HUES48 (cell line): ENCODE measurements at regions not wholly inside any gene's neighbourhood (a gene's known extent, or its start where the extent isn't known, plus 50 kb on each side); places are given as distances from the start of the nearest gene placed in this dataset.

Experiments
- H3K27ac ChIP-seq: one replicate; pipeline ENCODE4 v1.7.0; 2013; ENCODE audit warnings: low read depth, low read length, inconsistent platforms
- H3K27me3 ChIP-seq: 2 replicates; pipeline ENCODE4 v1.6.1; 2013; ENCODE audit warnings: mild to moderate bottlenecking, low read length; ENCODE audit not compliant: control insufficient read depth, insufficient read depth
- H3K36me3 ChIP-seq: 2 replicates; pipeline ENCODE4 v1.6.1; 2013; ENCODE audit warnings: low read length; ENCODE audit not compliant: control insufficient read depth, insufficient read depth
- H3K4me1 ChIP-seq: 2 replicates; pipeline ENCODE4 v1.6.1; 2013; ENCODE audit warnings: mild to moderate bottlenecking, low read length; ENCODE audit not compliant: control insufficient read depth, insufficient read depth
- H3K4me3 ChIP-seq: 2 replicates; pipeline ENCODE4 v1.5.1; 2013; ENCODE audit warnings: mild to moderate bottlenecking, low read depth, low read length
- H3K9ac ChIP-seq: 2 replicates; pipeline ENCODE4 v1.6.1; 2013; ENCODE audit warnings: mild to moderate bottlenecking, low read depth, low read length, moderate library complexity
- H3K9me3 ChIP-seq: 2 replicates; pipeline ENCODE4 v1.6.1; 2013; ENCODE audit warnings: low read length; ENCODE audit not compliant: control insufficient read depth, insufficient read depth

GRCh38 chr16:85216522-85217375 is 104.5 kb upstream of the CIBAR2 start:
- H3K9ac ChIP-seq: no peak overlapping the region
- H3K27ac ChIP-seq: no peak overlapping the region
- no peaks in the 10 kb centered on the region for H3K9me3 ChIP-seq
- no peaks in the 10 kb centered on the region for H3K27me3 ChIP-seq
- no peak overlapping the region for H3K4me3 ChIP-seq
- no peaks in the 10 kb centered on the region for H3K36me3 ChIP-seq
- H3K4me1 ChIP-seq: peaks cover 11% of the 10 kb centered on the region

DNA sequence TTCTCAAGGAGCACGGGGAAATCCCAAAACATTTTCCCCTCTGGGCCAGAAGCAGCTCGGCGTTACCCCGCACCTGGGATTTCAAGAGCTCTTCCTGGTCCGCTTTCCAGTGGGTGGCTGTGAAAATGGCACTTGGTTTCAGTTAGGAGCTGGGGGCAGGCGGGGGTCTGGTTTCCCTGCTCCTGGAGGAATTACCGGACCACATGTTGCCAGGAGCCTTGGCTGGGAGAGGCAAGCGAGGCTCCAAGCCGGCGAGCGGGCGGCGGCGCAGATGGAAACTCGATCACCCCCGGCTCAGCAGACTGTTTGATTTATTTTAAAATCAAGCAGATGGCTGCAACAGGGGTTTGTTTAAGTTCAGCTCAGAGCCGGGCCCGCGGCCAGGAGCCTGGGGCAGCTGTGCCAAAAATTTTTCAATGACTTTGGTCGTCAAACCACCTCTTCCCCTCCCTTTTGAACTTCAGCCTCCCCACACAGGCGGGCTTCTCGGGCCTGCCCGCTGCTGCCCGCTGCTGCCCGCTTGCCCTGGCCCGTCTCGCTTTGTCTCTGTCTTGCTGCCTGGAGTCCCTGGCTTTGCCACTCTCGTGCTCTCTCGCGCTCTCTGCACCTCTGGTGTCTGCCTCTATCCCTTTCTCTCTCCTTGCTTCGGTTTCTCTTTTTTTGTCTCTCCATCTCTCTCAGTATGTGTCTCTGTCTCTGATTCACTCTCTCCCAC is 108.0 kb upstream of the CIBAR2 start:
- Histone ChIP-seq H3K4me1 (peaks cover 17% of the 10 kb centered on the region), H3K27ac (no peak overlapping the region), H3K36me3 (no peaks in the 10 kb centered on the region), H3K4me3 (no peak overlapping the region), H3K27me3 (no peaks in the 10 kb centered on the region), H3K9me3 (no peaks in the 10 kb centered on the region), H3K9ac (no peak overlapping the region)

- Histone ChIP-seq H3K27me3 (no peaks in the 10 kb centered on the region), H3K9me3 (no peaks in the 10 kb centered on the region), H3K9ac (no peak overlapping the region), H3K4me3 (no peak overlapping the region), H3K36me3 (no peaks in the 10 kb centered on the region), H3K27ac (no peak overlapping the region), H3K4me1 (peaks cover 17% of the 10 kb centered on the region)
Observed at GRCh38 chr16:85220964-85221731, 108.9 kb upstream of the CIBAR2 start.

- no peaks in the 10 kb centered on the region for H3K27me3 ChIP-seq
- no peaks in the 10 kb centered on the region for H3K36me3 ChIP-seq
- peaks cover 17% of the 10 kb centered on the region for H3K4me1 ChIP-seq
- H3K27ac ChIP-seq: peak overlapping the region; percentile 18
- H3K9me3 ChIP-seq: no peaks in the 10 kb centered on the region
- no peak overlapping the region for H3K9ac ChIP-seq
- no peak overlapping the region for H3K4me3 ChIP-seq
Observed at GRCh38 chr16:85221771-85222154, 109.5 kb upstream of the CIBAR2 start.

GRCh38 chr16:85222155-85222863 is 110.0 kb upstream of the CIBAR2 start:
- Histone ChIP-seq H3K9me3 (no peaks in the 10 kb centered on the region), H3K27me3 (no peaks in the 10 kb centered on the region), H3K4me3 (no peak overlapping the region), H3K9ac (no peak overlapping the region), H3K36me3 (no peaks in the 10 kb centered on the region), H3K27ac (peak overlapping the region; percentile 18), H3K4me1 (peaks cover 17% of the 10 kb centered on the region)

GRCh38 chr16:85225257-85225656 is 113.0 kb upstream of the CIBAR2 start:
- H3K4me1 ChIP-seq: peaks cover 20% of the 10 kb centered on the region
- H3K27me3 ChIP-seq: no peaks in the 10 kb centered on the region
- H3K9me3 ChIP-seq: no peaks in the 10 kb centered on the region
- no peak overlapping the region for H3K4me3 ChIP-seq
- H3K9ac ChIP-seq: no peak overlapping the region
- H3K36me3 ChIP-seq: no peaks in the 10 kb centered on the region
- H3K27ac ChIP-seq: no peak overlapping the region

- Histone ChIP-seq H3K9me3 (no peaks in the 10 kb centered on the region), H3K36me3 (no peaks in the 10 kb centered on the region), H3K27me3 (no peaks in the 10 kb centered on the region), H3K27ac (no peak overlapping the region), H3K9ac (no peak overlapping the region), H3K4me3 (no peak overlapping the region), H3K4me1 (peaks cover 16% of the 10 kb centered on the region)
Observed at GRCh38 chr16:85225721-85226120, 113.4 kb upstream of the CIBAR2 start.

DNA sequence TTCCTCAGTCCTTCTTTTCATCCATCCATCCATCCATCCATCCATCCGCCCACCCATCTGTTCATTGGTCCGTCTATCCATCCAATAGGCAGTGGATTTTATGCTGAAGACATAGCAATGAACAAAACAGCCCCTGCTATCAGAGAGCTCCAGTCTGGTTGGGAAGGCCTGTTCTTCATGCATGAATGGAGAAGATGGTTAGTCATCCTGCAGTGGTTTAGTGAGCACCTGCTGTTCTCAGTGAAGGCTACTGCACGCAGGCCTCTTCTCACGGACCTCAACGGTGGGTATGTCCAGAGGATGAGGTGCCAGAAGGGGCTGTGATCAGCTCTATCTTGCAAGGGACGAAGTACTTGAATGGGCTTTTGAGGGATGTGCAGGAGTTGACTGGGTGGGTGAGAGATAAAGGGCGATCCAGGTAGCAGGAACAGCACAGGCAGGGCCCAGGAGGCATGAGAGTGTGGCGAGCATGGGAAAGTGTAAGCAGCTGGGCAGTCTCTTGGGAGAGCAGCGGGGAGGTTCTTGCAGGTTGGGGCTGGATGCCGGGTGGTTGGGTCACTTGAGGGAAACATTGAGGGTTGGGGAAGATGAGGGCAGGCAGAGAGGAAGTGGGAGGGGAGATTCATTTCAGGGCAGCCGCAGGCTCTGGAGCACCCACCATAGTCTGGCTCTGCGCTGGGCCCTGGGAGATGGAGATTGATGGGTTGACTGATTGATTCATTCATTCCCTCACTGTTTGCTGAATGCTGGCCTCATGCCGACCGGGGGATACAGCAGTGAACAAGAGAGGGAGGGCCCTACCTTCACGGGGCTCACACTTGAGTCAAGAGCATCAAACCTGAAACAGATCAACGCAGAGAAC is 115.0 kb upstream of the CIBAR2 start:
- Histone ChIP-seq H3K4me3 (no peak overlapping the region), H3K27ac (no peak overlapping the region), H3K27me3 (no peaks in the 10 kb centered on the region), H3K4me1 (peaks cover 16% of the 10 kb centered on the region), H3K36me3 (no peaks in the 10 kb centered on the region), H3K9me3 (no peaks in the 10 kb centered on the region), H3K9ac (no peak overlapping the region)

DNA sequence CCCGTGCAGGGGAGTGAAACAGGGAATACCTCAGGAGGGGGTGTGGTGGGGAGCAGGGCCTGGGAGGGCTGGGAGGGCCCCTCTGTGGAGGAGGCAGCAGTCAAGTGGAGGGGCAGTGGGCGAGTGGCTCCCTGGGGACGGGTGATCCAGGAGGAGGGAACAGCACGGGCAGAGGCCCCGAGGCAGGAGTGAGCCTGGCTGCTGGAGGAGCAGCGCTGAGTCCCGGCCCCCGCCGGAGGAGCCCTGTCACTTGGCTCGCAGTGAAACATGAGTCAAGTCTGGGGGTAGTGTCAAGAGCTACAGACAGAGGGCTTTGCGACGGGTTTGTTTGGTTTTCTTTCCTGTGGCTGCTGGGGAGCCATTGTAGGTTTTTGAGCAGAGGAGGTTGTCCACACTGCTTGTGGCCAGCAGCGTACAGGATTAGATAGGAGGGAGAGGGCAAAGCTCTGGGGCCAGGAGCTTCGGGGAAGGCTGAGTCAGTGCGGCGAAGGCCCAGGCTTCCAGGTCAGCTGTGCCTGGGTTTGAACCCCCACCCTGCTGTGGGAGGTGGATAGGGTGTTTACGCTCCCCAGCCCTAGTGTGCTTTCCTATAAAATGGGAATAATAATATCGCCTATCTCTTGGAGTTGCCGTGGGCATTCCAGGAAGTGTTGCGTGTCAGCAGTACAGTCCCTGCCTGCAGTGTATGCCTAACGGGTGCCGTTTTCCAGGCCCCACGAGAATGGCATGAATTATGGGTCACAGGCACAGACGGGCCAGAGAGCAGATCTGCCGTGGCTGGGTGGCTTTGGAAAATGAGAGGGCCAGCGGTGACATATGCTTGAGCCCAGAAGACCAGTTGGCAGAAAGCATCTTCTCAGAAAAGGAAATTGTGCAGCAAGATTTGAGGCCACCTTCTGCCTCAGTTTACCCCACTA is 115.9 kb upstream of the CIBAR2 start:
- H3K4me1 ChIP-seq: peaks cover 10% of the 10 kb centered on the region
- no peak overlapping the region for H3K9ac ChIP-seq
- no peak overlapping the region for H3K27ac ChIP-seq
- no peaks in the 10 kb centered on the region for H3K36me3 ChIP-seq
- H3K27me3 ChIP-seq: no peaks in the 10 kb centered on the region
- H3K9me3 ChIP-seq: no peaks in the 10 kb centered on the region
- no peak overlapping the region for H3K4me3 ChIP-seq
